ENCODE measurements at regions not wholly inside any gene's neighbourhood (a gene's known extent, or its start where the extent isn't known, plus 50 kb on each side); places are given as distances from the start of the nearest gene placed in this dataset.

DNA sequence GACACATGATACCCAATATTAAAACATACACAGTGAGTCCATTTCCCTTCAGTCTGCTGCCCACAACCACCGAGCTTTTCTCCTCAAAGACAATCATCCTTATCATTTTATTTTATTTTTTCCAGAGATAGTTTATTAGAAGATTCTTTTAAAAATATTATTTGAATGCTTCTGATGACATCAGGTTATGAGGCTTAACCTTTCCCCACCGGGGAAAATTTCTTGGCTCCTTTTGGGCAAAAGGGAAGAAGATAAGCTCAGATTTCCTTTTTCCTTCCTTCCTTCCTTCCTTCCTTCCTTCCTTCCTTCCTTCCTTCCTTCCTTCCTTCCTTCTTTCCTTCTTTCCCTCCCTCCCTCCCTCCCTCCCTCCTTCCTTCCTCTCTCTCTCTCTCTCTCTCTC, 149.5 kb upstream of the CITED2 start:
- TF ChIP-seq CTCF (IDR thresholded peaks at IDR 0.05; ENCODE audit: insufficient read depth, low read length, poor library complexity, severe bottlenecking), result no peak
- TF ChIP-seq EZH2phosphoT487 (conservative IDR thresholded peaks at IDR 0.05; ENCODE audit: low read length), result no peak
